Stomach (tissue), 8 donors: ENCODE measurements at regions not wholly inside any gene's neighbourhood (a gene's known extent, or its start where the extent isn't known, plus 50 kb on each side); places are given as distances from the start of the nearest gene placed in this dataset.
A peak's percentile ranks its signal among the peaks of the same experiment; 100 is the strongest.

Experiments
- DNase-seq, 2 donors: peaks; one replicate each; pipeline versions ENCODE4 v3.0.0 to v3.0.0-alpha.2; 2013 to 2019
- H3K27ac ChIP-seq, 5 donors: fragments of 200-600 bp in 4 of 5; sonication (generic) in 4 of 5; one replicate each; pipeline ENCODE4 v1.5.1; 2013 to 2019; ENCODE audit warnings: mild to moderate bottlenecking in 1 of 5, moderate library complexity in 1 of 5
- H3K27me3 ChIP-seq, 3 donors: fragments of 200-600 bp; sonication (generic); one replicate each; pipeline ENCODE4 v1.5.1; 2017 to 2019; ENCODE audit warnings: mixed run types in 1 of 3
- H3K36me3 ChIP-seq, 4 donors: fragments of 200-600 bp; sonication (generic); 1 replicate in 3 of 4; 2 replicates in 1 of 4; pipeline ENCODE4 v1.5.1; 2016 to 2019
- H3K4me1 ChIP-seq, 4 donors: fragments of 200-600 bp; sonication (generic); one replicate each; pipeline ENCODE4 v1.5.1; 2016 to 2019
- H3K4me3 ChIP-seq, 4 donors: fragments of 200-600 bp; sonication (generic) in 3 of 4; one replicate each; pipeline ENCODE4 v1.5.1; 2016 to 2019; ENCODE audit warnings: mild to moderate bottlenecking in 1 of 4
- H3K9me3 ChIP-seq, 4 donors: fragments of 200-600 bp; sonication (generic); one replicate each; pipeline ENCODE4 v1.5.1; 2016 to 2019
- EP300 ChIP-seq: sonication (generic); formaldehyde crosslinking; IDR thresholded peaks from one replicate; pipeline ENCODE4 v1.6.1; 2017; ENCODE audit warnings: antibody characterized with exemption
- POLR2A ChIP-seq, 4 donors: fragments of 450-650 bp; IDR thresholded peaks; one replicate each; pipeline ENCODE4 v1.6.1; 2016; ENCODE audit warnings: antibody characterized with exemption in 4 of 4, control low read depth in 2 of 4, mild to moderate bottlenecking in 1 of 4, moderate library complexity in 1 of 4
- POLR2AphosphoS5 ChIP-seq, 3 donors: sonication (generic); formaldehyde crosslinking; IDR thresholded peaks; one replicate each; pipeline ENCODE4 v1.6.1; 2016; ENCODE audit warnings: antibody characterized with exemption in 3 of 3
- WGBS, 5 donors: extraction: QIAGEN DNeasy Blood & Tissue Kit in 3 of 5; methylation state at CpG; one replicate each; pipeline versions ENCODE4 v1.1.5 to v1.1.7; 2013 to 2018; 5-methylcytosine and 5-hydroxymethylcytosine counted together
- intact Hi-C: fragments of 100-400 bp; cut with DNase I; formaldehyde crosslinking; loops from one replicate; pipeline ENCODE4 v1.15.1; 2023; ENCODE audit warnings: low total_unique reads
- small RNA-seq, 4 donors: library from RNA; depleted of rRNA; stranded (forward); fragments of <200 nt; gene quantifications; one replicate each; pipeline ENCODE3, GENCODE V24; 2016
- TF ChIP-seq, protein P1 (sequence below), 7 experiments: fragments of 450-650 bp in 4 of 7; fragments of 200-600 bp in 3 of 7; sonication (generic) in 3 of 7; IDR thresholded peaks; one replicate each; pipeline ENCODE4 v1.5.1; 2016 to 2019; ENCODE audit warnings: antibody characterized with exemption in 7 of 7, control low read depth in 2 of 7, mild to moderate bottlenecking in 1 of 7
- donor health status: healthy with polysubstance abuse.
- donor health status: Bipolar disorder and iron deficiency.
- donor health status: healthy.

- no peaks in the 10 kb centered on the region for H3K9me3 ChIP-seq
- no peak overlapping the region for H3K4me3 ChIP-seq
- H3K27me3 ChIP-seq, result no peaks in the 10 kb centered on the region
- H3K4me1 ChIP-seq, result no peaks in the 10 kb centered on the region
- H3K27ac ChIP-seq, result no peak overlapping the region
- intact Hi-C loops, result no loop called here
- no peaks in the 10 kb centered on the region for H3K36me3 ChIP-seq
- DNase-seq, result peak in 1 of 2 donors; percentile 23
- WGBS, 5 donors, result 22 to 50% (median 29%) methylated on average over 3 of the region's 3 CpGs
- TF ChIP-seq POLR2A (IDR thresholded peaks at IDR 0.05), result no peak
- TF ChIP-seq, protein P1, sequence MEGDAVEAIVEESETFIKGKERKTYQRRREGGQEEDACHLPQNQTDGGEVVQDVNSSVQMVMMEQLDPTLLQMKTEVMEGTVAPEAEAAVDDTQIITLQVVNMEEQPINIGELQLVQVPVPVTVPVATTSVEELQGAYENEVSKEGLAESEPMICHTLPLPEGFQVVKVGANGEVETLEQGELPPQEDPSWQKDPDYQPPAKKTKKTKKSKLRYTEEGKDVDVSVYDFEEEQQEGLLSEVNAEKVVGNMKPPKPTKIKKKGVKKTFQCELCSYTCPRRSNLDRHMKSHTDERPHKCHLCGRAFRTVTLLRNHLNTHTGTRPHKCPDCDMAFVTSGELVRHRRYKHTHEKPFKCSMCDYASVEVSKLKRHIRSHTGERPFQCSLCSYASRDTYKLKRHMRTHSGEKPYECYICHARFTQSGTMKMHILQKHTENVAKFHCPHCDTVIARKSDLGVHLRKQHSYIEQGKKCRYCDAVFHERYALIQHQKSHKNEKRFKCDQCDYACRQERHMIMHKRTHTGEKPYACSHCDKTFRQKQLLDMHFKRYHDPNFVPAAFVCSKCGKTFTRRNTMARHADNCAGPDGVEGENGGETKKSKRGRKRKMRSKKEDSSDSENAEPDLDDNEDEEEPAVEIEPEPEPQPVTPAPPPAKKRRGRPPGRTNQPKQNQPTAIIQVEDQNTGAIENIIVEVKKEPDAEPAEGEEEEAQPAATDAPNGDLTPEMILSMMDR (IDR thresholded peaks at IDR 0.05), result no peak
- TF ChIP-seq EP300, result no peak
- no peak for TF ChIP-seq POLR2AphosphoS5 (IDR thresholded peaks at IDR 0.05)
Measured at GRCh38 chr10:65847436-65848230, 1078.2 kb upstream of the LRRTM3 start.

- H3K4me1 ChIP-seq, result no peaks in the 10 kb centered on the region
- no peak for DNase-seq
- no peaks in the 10 kb centered on the region for H3K27me3 ChIP-seq
- H3K36me3 ChIP-seq, result no peaks in the 10 kb centered on the region
- no peak overlapping the region for H3K27ac ChIP-seq
- TF ChIP-seq POLR2AphosphoS5 (IDR thresholded peaks at IDR 0.05) (no peak), POLR2A (IDR thresholded peaks at IDR 0.05) (no peak), EP300 (no peak)
- TF ChIP-seq, protein P1 (IDR thresholded peaks at IDR 0.05), result no peak
- no peak overlapping the region for H3K4me3 ChIP-seq
- no peaks in the 10 kb centered on the region for H3K9me3 ChIP-seq
- 77 to 94% (median 83%) methylated on average over 2 of the region's 2 CpGs for WGBS, 5 donors
- intact Hi-C loops, result no loop called here
Measured at GRCh38 chr10:65858841-65859240, 1067.0 kb upstream of the LRRTM3 start.

DNA sequence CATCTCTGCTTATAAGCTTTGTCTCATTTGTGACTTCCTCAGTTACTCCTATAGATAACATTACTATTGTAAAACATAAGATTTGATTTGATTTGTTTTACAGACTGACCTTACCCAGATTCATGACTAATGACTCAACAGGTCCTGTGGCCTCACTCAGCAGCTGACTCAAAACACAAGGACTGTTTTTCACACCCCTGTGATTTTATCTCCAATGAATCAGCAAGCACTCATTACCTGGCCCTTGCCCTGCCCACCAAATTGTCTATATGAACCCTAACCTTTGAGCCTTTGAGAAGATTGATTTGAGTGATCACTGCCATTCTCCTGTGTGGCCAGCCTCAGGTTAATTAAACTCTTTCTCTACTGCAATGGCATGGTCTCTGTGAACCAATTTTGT lies 1064.6 kb upstream of the LRRTM3 start:
- no peaks in the 10 kb centered on the region for H3K36me3 ChIP-seq
- no peaks in the 10 kb centered on the region for H3K9me3 ChIP-seq
- no peaks in the 10 kb centered on the region for H3K4me1 ChIP-seq
- no peak for DNase-seq
- intact Hi-C loops, result no loop called here
- no peak overlapping the region for H3K4me3 ChIP-seq
- TF ChIP-seq POLR2AphosphoS5 (IDR thresholded peaks at IDR 0.05) (no peak), POLR2A (IDR thresholded peaks at IDR 0.05) (no peak), EP300 (no peak)
- TF ChIP-seq, protein P1 (IDR thresholded peaks at IDR 0.05), result no peak
- H3K27me3 ChIP-seq, result no peaks in the 10 kb centered on the region
- no peak overlapping the region for H3K27ac ChIP-seq

Small RNA genes in the stretch of these regions (small RNA-seq; reads per million reads assigned to genes)
- gene CYP2C61P, result 0 reads per million in 4 donors
